NCI-H446 (cell line): ENCODE measurements at regions not wholly inside any gene's neighbourhood (a gene's known extent, or its start where the extent isn't known, plus 50 kb on each side); places are given as distances from the start of the nearest gene placed in this dataset.

Source experiments
- DNase-seq, 2 experiments: peaks; one replicate each; lab custom pipeline; 2025; lab: John Stamatoyannopoulos, UW

GRCh38 chr14:98369344-98369743 is 902.7 kb downstream of the BCL11B start:
- no peak for DNase-seq

DNA sequence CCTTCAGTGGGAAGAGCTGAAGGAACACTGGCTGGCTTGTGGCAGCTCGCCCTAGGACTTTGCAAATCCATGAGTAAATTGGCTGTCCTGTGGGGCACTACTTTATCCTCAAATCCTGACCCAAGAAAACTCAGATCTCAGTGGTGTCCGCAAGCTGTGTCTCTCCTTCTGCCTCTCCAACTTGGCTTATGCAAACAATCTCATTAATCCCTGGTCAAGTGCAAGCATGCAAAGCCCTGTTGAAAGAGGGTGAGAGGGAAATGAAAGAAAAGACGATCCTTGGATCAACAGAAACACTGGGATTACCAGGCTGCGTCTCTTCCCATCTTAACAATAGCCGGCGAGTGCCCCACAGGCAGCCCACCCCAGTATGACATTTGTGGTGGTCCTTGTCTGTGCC is 901.6 kb downstream of the BCL11B start:
- no peak for DNase-seq

DNA sequence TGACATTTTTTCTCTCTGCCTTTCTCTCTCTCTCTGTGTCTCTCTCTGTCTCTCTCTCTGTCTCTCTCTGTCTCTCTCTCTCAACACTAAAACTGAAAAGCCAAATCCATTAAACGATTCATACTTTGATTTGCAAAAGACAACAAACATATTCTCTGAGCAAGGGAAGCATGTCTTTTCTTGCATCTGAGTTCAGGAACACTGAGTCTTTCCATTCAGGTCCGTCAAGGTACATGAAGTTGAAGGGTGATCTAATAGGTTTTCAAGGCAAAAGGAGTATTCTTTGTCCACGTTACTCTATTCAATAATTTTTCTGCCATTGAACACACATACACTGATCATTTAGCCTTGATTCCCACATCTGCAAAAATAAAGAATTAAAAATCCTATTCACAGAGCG is 900.9 kb downstream of the BCL11B start:
- no peak for DNase-seq

DNA sequence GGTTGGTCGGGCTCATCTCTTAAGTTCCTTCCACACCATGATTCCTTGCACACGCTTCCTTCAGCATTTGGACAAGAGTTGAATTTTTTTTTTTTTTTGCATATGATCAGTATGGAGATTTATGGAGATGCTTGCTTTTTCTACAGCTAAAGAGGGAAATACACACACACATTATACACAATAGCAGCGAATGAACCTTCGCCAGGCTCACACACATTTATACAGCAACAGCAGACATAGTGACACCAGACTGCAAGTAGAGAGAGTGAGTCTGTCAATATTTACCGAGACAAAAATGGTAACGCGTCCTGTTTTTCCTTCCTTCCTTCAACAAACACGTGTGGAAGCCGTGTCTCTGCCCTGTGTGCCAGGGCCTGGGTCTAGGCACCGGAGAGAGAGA is 897.9 kb downstream of the BCL11B start:
- no peak for DNase-seq

DNA sequence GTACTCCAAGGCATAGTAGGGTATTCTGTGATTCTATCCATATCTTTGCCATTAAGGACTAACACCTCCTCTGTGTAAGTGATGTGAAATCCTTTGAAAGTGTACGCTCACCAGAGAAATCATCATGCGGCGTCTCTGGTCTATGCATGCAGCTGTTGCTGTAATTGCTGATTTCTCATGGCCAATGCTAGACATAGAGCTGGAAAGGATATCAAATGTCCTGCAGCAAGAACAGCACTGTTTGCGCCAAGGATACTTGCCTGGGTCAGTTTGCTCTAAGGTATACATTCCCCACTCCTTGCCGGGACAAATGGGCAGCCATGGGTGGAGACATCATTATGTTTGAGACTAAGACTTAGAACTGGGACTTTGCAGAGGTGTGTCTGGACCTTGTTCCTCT is 896.4 kb downstream of the BCL11B start:
- DNase-seq: no peak

- no peak for DNase-seq
Observed at GRCh38 chr14:98379830-98380229, 892.2 kb downstream of the BCL11B start.

DNA sequence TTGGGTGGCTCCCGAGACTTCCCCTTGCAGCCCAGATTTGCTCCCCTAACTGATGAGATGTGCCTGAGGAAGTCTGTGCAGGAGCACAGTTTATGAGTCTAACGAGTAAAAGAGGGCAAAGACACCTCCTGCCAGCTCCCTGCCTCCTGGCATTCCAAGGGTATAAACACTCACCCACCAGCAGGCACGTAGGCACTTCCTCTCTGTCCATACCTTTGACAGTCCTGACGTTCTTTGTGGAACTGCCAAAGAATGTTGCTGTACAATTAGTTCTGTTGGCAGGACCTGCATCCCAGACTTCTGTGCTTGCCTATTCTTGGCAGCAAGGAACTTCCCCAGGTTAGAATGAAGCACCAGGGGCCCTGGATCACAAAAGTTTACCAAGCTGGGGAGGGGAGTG is 889.3 kb downstream of the BCL11B start:
- DNase-seq: no peak

- DNase-seq: no peak
Observed at GRCh38 chr14:98385851-98386250, 886.1 kb downstream of the BCL11B start.

- no peak for DNase-seq
Observed at GRCh38 chr14:98391061-98391460, 880.9 kb downstream of the BCL11B start.

GRCh38 chr14:98393527-98393926 is 878.5 kb downstream of the BCL11B start:
- no peak for DNase-seq

GRCh38 chr14:98404811-98405210 is 867.2 kb downstream of the BCL11B start:
- no peak for DNase-seq

DNA sequence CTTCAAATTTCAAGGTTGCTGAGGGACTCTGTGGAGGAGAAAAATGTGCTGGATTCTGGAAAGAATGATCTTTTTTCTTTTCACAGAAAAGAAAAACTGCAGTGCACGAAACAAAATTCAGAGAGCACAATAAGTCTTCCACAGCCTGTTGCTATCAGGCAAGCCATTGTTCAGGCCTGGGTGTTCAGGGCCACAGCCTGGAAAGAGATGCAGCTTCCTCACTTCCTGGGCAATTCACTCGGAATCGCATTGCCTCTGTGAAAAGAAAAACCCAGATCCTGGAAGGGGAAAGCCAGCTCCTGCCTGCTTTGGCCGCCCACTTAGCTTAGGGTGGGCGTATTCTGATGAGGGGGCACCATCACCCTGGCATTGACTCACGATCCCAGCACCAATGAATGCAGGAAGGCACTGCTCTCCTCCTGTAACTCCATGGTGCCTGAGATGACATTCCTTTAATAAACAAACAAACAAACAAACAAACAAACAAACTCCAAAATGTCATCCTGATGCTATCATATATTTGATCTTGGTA is 863.9 kb downstream of the BCL11B start:
- no peak for DNase-seq

DNA sequence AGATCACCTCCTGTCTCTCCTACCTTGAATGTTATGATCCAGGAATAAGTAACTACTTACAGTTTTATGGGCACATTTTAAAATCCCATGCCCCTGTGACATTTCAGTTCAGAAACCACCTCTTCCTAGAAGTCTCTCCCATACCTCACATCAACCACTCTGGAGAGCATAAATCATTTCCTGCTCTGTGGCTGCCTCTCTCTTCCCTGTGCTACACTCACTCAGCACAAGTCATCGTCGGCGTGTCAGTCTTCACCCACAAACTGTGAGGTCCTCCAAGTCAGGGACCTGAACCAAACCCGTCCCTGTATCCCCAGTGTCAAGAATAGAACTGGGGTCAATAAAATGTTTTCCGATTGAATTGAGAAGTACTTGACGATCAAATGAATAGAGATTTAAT is 863.3 kb downstream of the BCL11B start:
- no peak for DNase-seq

DNA sequence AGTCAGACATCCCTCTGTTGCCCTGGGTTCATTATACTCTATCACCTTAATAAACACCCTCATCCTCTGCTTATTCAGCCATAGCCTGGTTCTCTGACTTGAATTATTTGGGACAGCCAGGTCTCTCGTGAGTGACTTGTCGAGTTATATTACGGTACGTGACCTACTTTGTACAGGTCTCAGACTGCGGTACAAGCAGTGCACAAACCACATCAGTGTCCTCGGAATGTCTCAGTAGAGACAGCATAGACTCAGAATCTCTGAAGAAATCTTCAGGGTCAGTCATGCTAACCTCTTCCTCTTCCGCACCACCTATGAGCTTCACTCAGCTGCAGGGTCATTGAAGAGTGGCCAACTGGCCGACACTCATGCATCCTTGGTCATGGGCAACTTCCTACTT is 860.8 kb downstream of the BCL11B start:
- no peak for DNase-seq

GRCh38 chr14:98412431-98412830 is 859.6 kb downstream of the BCL11B start:
- no peak for DNase-seq

DNA sequence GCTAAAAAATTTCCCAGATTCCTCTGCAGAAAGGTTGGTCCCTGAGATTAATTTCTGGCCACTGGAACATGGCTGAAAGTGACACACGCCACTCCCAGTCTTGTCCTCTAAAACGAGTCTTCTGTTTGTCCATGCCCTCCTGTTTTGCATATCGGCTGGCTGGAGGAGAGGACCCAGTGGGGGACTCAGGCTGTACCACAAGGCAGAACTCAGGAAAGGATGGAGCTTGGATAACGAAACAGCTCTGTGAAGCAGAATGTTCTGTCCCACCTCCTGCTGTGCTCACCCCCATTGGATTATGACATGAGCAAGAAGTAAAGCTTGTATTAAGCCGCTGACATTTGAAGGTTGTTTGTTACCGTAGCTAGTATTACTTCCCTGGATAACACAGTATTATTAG is 856.2 kb downstream of the BCL11B start:
- DNase-seq: no peak

- DNase-seq: no peak
Observed at GRCh38 chr14:98417001-98417400, 855.0 kb downstream of the BCL11B start.

- DNase-seq: no peak
Observed at GRCh38 chr14:98428483-98428994, 843.5 kb downstream of the BCL11B start.

DNA sequence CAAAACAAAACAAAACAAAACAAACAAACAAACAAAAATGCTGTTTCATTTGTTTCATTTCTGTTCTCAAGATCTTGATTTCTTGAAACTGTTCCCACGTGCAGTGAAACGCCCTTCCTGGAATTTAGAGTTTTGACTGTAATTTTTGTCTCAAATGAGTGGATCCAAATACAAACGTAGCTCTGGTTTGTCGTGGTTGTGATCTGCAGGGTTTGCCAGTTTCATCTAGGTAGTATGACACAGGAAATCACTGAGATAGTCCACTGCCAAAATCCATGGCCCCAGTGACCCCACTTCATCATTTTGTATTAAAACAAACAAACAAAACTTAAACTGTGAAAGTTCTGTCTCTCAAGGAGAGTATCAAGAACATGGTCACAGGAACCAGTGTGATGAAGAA is 838.6 kb downstream of the BCL11B start:
- DNase-seq: no peak

GRCh38 chr14:98437113-98437512 is 834.9 kb downstream of the BCL11B start:
- no peak for DNase-seq

- DNase-seq: no peak
Observed at GRCh38 chr14:98444077-98444476, 827.9 kb downstream of the BCL11B start.

GRCh38 chr14:98445718-98446117 is 826.3 kb downstream of the BCL11B start:
- DNase-seq: no peak

- no peak for DNase-seq
Observed at GRCh38 chr14:98446508-98446907, 825.5 kb downstream of the BCL11B start.

DNA sequence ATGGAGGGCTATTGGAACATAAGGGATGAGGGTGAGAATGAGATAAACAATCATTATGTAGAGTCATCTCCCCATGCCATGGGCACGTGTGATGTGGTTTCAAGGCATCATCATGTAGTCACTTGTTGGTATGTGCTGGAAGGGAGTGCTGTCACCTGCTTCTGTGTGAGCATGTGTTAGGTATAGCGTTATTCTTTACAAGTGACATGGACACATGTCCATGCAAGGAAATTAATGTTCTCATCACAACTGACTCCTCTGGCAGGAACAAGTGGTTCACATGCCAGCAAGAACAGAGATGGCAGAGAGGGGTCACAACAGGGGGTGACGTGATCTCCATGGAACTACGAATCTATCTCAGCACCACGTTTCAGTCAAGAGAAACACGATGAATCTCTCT is 815.8 kb downstream of the BCL11B start:
- no peak for DNase-seq

- no peak for DNase-seq
Observed at GRCh38 chr14:98458702-98459101, 813.3 kb downstream of the BCL11B start.
